Gastrocnemius medialis (tissue), 4 donors: ENCODE measurements at regions not wholly inside any gene's neighbourhood (a gene's known extent, or its start where the extent isn't known, plus 50 kb on each side); places are given as distances from the start of the nearest gene placed in this dataset.

Source experiments
- ATAC-seq, 2 donors: fragments of 150-250 bp; one replicate each; pipeline ENCODE4 v1.9.1; 2016
- DNase-seq, 2 donors: peaks; one replicate each; pipeline ENCODE4 v3.0.0-alpha.2; 2019
- H3K27ac ChIP-seq, 4 donors: fragments of 200-600 bp; sonication (generic); 1 replicate in 1 of 4; 2 replicates in 3 of 4; pipeline ENCODE4 v1.5.1; 2016 to 2018; ENCODE audit warnings: mild to moderate bottlenecking in 2 of 4, moderate library complexity in 1 of 4
- H3K27me3 ChIP-seq, 3 donors: fragments of 200-600 bp; sonication (generic) in 2 of 3; 1 replicate in 1 of 3; 2 replicates in 2 of 3; pipeline versions ENCODE4 v1.5.1 to v1.6.0; 2016 to 2019; ENCODE audit warnings: mild to moderate bottlenecking in 1 of 3, moderate library complexity in 1 of 3
- H3K36me3 ChIP-seq, 2 donors: fragments of 200-600 bp; sonication (generic) in 1 of 2; one replicate each; pipeline ENCODE4 v1.5.1; 2017 to 2018
- H3K4me1 ChIP-seq, 2 donors: fragments of 200-600 bp; sonication (generic) in 1 of 2; one replicate each; pipeline ENCODE4 v1.5.1; 2016 to 2017; ENCODE audit warnings: mild to moderate bottlenecking in 2 of 2
- H3K4me3 ChIP-seq, 4 donors: fragments of 200-600 bp; sonication (generic) in 3 of 4; 1 replicate in 1 of 4; 2 replicates in 3 of 4; pipeline ENCODE4 v1.5.1; 2016 to 2019; ENCODE audit warnings: mild to moderate bottlenecking in 2 of 4
- H3K9me3 ChIP-seq, 3 donors: fragments of 200-600 bp; sonication (generic) in 2 of 3; 1 replicate in 1 of 3; 2 replicates in 2 of 3; pipeline ENCODE4 v1.5.1; 2016 to 2019
- CTCF ChIP-seq, 5 experiments: fragments of 450-650 bp in 3 of 5; fragments of 200-600 bp in 2 of 5; sonication (generic) in 2 of 5; IDR thresholded peaks in 4 of 5; conservative IDR thresholded peaks in 1 of 5; 1 replicate in 4 of 5; 2 replicates in 1 of 5; pipeline ENCODE4 v1.5.1; 2016 to 2019; ENCODE audit warnings: antibody characterized with exemption in 5 of 5, mild to moderate bottlenecking in 3 of 5, moderate library complexity in 3 of 5
- POLR2A ChIP-seq, 2 donors: fragments of 450-650 bp; IDR thresholded peaks; one replicate each; pipeline ENCODE4 v1.6.1; 2017; ENCODE audit warnings: antibody characterized with exemption in 2 of 2, mild to moderate bottlenecking in 2 of 2, moderate library complexity in 2 of 2
- in situ Hi-C, 4 donors: fragments of 200-750 bp; cut with MboI; loops; one replicate each; pipeline versions ENCODE4 v1.15.0 to v1.8.0; 2017; ENCODE audit warnings: low sequenced_read_pairs in 4 of 4
- intact Hi-C: fragments of 100-400 bp; cut with DNase I; formaldehyde crosslinking; loops from one replicate; pipeline ENCODE4 v1.15.1; 2023; ENCODE audit warnings: low total_unique reads

- intact Hi-C loops: no loop called here
- no peak overlapping the region for H3K4me3 ChIP-seq
- DNase-seq (no peak), ATAC-seq (no peak)
- TF ChIP-seq CTCF (IDR thresholded peaks at IDR 0.05 in 4 of 5, conservative IDR thresholded peaks at IDR 0.05 in 1 of 5) (no peak), POLR2A (IDR thresholded peaks at IDR 0.05) (no peak)
- H3K9me3 ChIP-seq: no peaks in the 10 kb centered on the region
- no peaks in the 10 kb centered on the region for H3K36me3 ChIP-seq
- H3K27me3 ChIP-seq: no peaks in the 10 kb centered on the region
- no peak overlapping the region for H3K27ac ChIP-seq
- no peaks in the 10 kb centered on the region for H3K4me1 ChIP-seq
- in situ Hi-C loops: no loop called here
Observed at GRCh38 chr5:115028557-115028956, 141.2 kb downstream of the TRIM36 start.

- in situ Hi-C loops: no loop called here
- Histone ChIP-seq H3K27ac (no peak overlapping the region), H3K4me1 (no peaks in the 10 kb centered on the region), H3K27me3 (no peaks in the 10 kb centered on the region), H3K9me3 (no peaks in the 10 kb centered on the region), H3K36me3 (no peaks in the 10 kb centered on the region), H3K4me3 (no peak overlapping the region)
- no peak for ATAC-seq
- no peak for DNase-seq
- intact Hi-C loops: no loop called here
- TF ChIP-seq POLR2A (IDR thresholded peaks at IDR 0.05): no peak
- no peak for TF ChIP-seq CTCF (IDR thresholded peaks at IDR 0.05 in 4 of 5, conservative IDR thresholded peaks at IDR 0.05 in 1 of 5)
Observed at GRCh38 chr5:115024922-115025321, 144.8 kb downstream of the TRIM36 start.

DNA sequence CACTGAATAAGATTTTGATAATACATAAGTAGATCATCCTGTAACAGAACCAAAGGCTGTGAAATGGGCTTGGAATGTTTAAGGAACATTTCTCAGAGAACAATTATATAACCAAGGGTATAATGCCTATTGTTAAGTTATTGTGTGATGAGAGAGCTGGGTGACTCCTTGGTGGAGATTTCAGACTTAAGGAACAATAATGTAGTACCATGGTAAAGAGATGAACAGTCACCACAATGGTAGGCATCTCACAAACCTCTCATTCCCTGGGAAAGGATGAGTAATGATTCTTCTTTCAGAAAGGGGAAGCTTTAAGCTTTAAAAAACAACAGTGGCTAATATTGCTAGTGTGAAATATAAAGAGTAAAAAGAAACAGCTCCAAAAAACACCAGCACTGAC is 147.4 kb downstream of the TRIM36 start:
- Histone ChIP-seq H3K4me3 (no peak overlapping the region), H3K36me3 (no peaks in the 10 kb centered on the region), H3K27ac (no peak overlapping the region), H3K27me3 (no peaks in the 10 kb centered on the region), H3K4me1 (no peaks in the 10 kb centered on the region), H3K9me3 (no peaks in the 10 kb centered on the region)
- in situ Hi-C loops: no loop called here
- DNase-seq (no peak), ATAC-seq (no peak)
- intact Hi-C loops: no loop called here
- no peak for TF ChIP-seq CTCF (IDR thresholded peaks at IDR 0.05 in 4 of 5, conservative IDR thresholded peaks at IDR 0.05 in 1 of 5)

DNA sequence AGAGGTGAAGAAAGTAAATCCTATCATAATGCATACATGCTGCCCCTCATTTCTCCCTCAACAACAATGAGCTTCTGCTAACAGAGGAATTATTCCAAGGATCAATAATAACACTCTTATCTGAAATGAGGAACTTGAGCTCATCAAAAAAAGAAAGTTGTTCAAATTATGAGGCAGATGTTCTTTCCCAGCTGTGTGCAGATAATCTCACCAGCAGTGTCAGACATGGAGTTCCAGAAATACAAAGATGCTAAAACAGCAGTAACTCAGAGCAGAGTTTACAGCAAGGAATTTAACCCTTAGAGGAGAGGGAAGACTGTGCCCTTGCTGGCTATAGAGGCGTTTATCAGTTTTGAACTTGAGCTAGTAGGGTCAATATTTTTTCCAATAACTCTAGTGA is 153.1 kb downstream of the TRIM36 start:
- Histone ChIP-seq H3K9me3 (no peaks in the 10 kb centered on the region), H3K27ac (no peak overlapping the region), H3K36me3 (no peaks in the 10 kb centered on the region), H3K4me1 (no peaks in the 10 kb centered on the region), H3K4me3 (no peak overlapping the region), H3K27me3 (no peaks in the 10 kb centered on the region)
- intact Hi-C loops: no loop called here
- in situ Hi-C loops: no loop called here
- ATAC-seq (no peak), DNase-seq (no peak)
- TF ChIP-seq POLR2A (IDR thresholded peaks at IDR 0.05) (no peak), CTCF (IDR thresholded peaks at IDR 0.05 in 4 of 5, conservative IDR thresholded peaks at IDR 0.05 in 1 of 5) (no peak)

GRCh38 chr5:114999176-114999575 is 170.5 kb downstream of the TRIM36 start:
- no peaks in the 10 kb centered on the region for H3K9me3 ChIP-seq
- in situ Hi-C loops: no loop called here
- TF ChIP-seq CTCF (IDR thresholded peaks at IDR 0.05 in 4 of 5, conservative IDR thresholded peaks at IDR 0.05 in 1 of 5) (no peak), POLR2A (IDR thresholded peaks at IDR 0.05) (no peak)

More at GRCh38 chr5:114999176-114999575, 170.5 kb downstream of the TRIM36 start:
- Histone ChIP-seq H3K36me3 (no peaks in the 10 kb centered on the region), H3K4me1 (no peaks in the 10 kb centered on the region), H3K4me3 (no peak overlapping the region), H3K27me3 (no peaks in the 10 kb centered on the region), H3K27ac (no peak overlapping the region)
- intact Hi-C loops: no loop called here
- ATAC-seq (no peak), DNase-seq (no peak)
